Ammon's horn (tissue), 1 donor: ENCODE measurements at regions not wholly inside any gene's neighbourhood (a gene's known extent, or its start where the extent isn't known, plus 50 kb on each side); places are given as distances from the start of the nearest gene placed in this dataset.
"Not testable (repeated sequence)": the region's sequence is repeated elsewhere in the genome, so short reads cannot be mapped to it uniquely, and the experiment has no call there.

Experiments used
- DNase-seq: peaks from one replicate; pipeline ENCODE4 v3.0.0-alpha.2; 2016; ENCODE audit warnings: low spot score

DNA sequence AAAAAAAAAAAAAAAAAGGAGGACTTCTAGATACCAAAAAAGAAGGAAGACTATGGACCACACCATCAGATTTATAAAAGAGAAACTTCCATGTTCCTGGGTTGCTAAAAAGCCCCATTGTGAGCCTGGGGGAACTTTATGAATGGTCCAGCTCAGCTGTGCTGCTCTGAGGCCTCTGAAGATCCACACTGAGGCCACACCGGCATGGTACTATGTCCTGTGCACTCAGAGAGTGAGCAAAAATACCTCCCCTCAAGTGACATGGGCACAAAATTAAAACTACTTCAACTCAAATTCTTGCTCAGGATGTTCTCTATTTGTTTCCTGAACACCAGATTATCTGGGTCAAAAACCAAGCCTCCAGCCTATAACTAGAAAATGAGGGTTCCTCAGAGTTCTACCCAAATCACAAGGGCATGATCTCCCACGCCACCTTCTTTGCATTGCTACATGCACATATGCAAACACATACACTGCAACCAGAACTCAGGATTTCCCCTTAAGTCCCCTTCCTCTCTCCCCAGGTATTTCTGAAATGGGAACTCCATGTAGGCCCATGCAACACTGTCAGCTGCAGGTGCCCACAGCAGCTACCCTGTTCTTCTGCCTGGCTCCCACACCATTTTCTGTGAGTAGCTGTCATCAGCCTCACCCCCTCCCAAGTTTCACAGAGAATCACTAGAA lies 94.4 kb downstream of the SH3GLB1 start:
- DNase-seq = no peak

DNA sequence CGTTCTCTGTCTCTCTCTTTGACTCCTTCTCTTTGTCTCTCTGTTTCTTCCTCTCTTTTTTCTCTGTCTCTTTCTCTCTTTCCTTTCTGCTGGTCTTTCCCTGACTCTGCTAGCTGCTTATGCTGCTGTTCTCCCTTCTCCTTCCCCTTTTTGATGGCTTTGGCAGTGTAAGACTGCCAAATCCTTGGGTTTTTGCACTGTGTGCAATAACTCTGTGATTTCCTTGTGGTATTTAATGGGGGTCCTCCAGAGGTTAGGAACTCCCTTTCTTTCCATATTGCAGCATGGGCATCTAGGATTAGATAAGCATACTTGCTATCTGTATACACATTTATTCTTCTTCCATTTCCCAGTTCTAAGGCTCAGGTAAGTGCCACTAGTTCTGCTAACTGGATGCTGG lies 99.3 kb downstream of the SH3GLB1 start:
- DNase-seq = not testable (repeated sequence)

DNA sequence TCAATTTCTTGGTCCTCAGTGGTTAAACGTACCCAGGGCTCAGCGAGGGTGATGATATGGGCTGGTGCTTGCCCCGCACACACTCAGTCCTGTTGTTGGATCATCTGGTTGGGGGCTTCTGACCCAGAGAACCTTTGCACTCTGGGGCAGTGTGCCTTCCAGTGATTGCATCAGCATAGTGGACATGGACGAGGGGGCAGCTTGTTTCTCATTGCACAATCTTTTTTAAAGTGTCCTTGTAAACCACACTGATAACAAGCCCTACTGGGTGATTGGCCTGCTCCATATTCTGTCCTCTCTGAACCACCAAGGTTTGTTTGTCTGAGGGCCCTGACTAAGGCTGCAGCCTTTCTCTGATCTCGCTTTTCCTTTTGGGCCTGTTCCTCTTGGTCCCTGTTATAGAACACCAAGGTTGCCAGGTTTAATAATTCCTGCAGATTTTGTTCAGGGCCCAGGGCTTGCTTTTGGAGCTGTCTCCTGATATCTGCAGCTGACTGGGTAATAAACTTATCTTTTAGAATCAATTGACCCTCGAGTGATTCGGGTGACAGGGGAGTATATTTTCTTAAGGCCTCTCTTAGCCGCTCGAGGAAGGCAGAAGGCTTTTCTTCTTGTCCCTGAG lies 101.6 kb downstream of the SH3GLB1 start:
- not testable (repeated sequence) for DNase-seq

GRCh38 chr1:86811142-86811924 lies 102.6 kb downstream of the SELENOF start:
- peak; percentile 29 for DNase-seq

GRCh38 chr1:86812286-86812685 lies 101.6 kb downstream of the SELENOF start:
- no peak for DNase-seq
